IMR-90 (cell line): ENCODE measurements at regions not wholly inside any gene's neighbourhood (a gene's known extent, or its start where the extent isn't known, plus 50 kb on each side); places are given as distances from the start of the nearest gene placed in this dataset.

Experiments used
- ATAC-seq: fragments of 200-7000 bp; cut with Tn5 transposase; 2 replicates; pipeline ENCODE4 v1.9.1; 2020; ENCODE audit warnings: low read depth, mild to moderate bottlenecking, moderate library complexity
- BruUV-seq: library from RNA; stranded (reverse); fragments of 400-500 nt; replicated peaks from 2 replicates; lab custom pipeline; 2021; lab: Mats Ljungman, UMichigan
- CTCF ChIA-PET: fragments of 300-600 bp; formaldehyde crosslinking; extraction: SDS; loops from one replicate; lab custom pipeline; 2021; ENCODE audit warnings: antibody characterized with exemption; lab: Yijun Ruan, JAX
- POLR2A ChIA-PET: fragments of 300-600 bp; sonication (Branson Sonifier 250); formaldehyde crosslinking; loops from one replicate; lab custom pipeline; 2022; ENCODE audit warnings: antibody characterized with exemption; ENCODE audit not compliant: unreplicated experiment; lab: Charles Lee
- DNase-seq: peaks from one replicate; pipeline ENCODE4 v3.0.0; 2013
- H2AFZ ChIP-seq: replicated peaks from 2 replicates; pipeline ENCODE3; 2013; ENCODE audit warnings: low read length, mild to moderate bottlenecking; ENCODE audit not compliant: poor library complexity
- H2AK5ac ChIP-seq: 2 replicates; pipeline ENCODE4 v1.6.1; 2013; ENCODE audit warnings: low read depth, low read length, inconsistent platforms
- H2AK9ac ChIP-seq: replicated peaks from 2 replicates; pipeline ENCODE3; 2013; ENCODE audit warnings: mild to moderate bottlenecking, low read depth, low read length, moderate library complexity; ENCODE audit not compliant: poor library complexity
- H2BK120ac ChIP-seq: 2 replicates; pipeline ENCODE4 v1.6.1; 2013; ENCODE audit warnings: low read depth, low read length, inconsistent platforms
- H2BK15ac ChIP-seq: 3 replicates; pipeline ENCODE4 v1.6.1; 2013; ENCODE audit warnings: low read depth, low read length, inconsistent platforms
- H2BK20ac ChIP-seq: 2 replicates; pipeline ENCODE4 v1.6.1; 2013; ENCODE audit warnings: low read depth, mild to moderate bottlenecking, inconsistent platforms, low read length, moderate library complexity
- H2BK5ac ChIP-seq: 2 replicates; pipeline ENCODE4 v1.6.1; 2013; ENCODE audit warnings: mild to moderate bottlenecking, low read depth, low read length, inconsistent platforms; ENCODE audit not compliant: poor library complexity, severe bottlenecking
- H3K14ac ChIP-seq: replicated peaks from 2 replicates; pipeline ENCODE4 v1.6.1; 2013; ENCODE audit warnings: low read depth, low read length, inconsistent platforms
- H3K18ac ChIP-seq: 2 replicates; pipeline ENCODE4 v1.6.1; 2013; ENCODE audit warnings: low read depth, low read length, control low read depth
- H3K23ac ChIP-seq: 2 replicates; pipeline ENCODE4 v1.6.1; 2013; ENCODE audit warnings: low read depth, low read length, inconsistent platforms
- H3K27ac ChIP-seq: 2 replicates; pipeline ENCODE4 v1.5.1; 2013; ENCODE audit warnings: mild to moderate bottlenecking, control low read depth, low read length; ENCODE audit not compliant: insufficient read depth
- H3K27me3 ChIP-seq: 2 replicates; pipeline ENCODE4 v1.6.1; 2013; ENCODE audit warnings: low read length; ENCODE audit not compliant: control insufficient read depth, insufficient read depth
- H3K36me3 ChIP-seq: 2 replicates; pipeline ENCODE4 v1.6.1; 2013; ENCODE audit warnings: low read length, mixed read lengths; ENCODE audit not compliant: control insufficient read depth, insufficient read depth
- H3K4ac ChIP-seq: 2 replicates; pipeline ENCODE4 v1.6.1; 2013; ENCODE audit warnings: low read depth, low read length, inconsistent platforms
- H3K4me1 ChIP-seq: 2 replicates; pipeline ENCODE4 v1.6.1; 2013; ENCODE audit warnings: low read length, mixed read lengths; ENCODE audit not compliant: control insufficient read depth, insufficient read depth
- H3K4me2 ChIP-seq: 2 replicates; pipeline ENCODE4 v1.6.1; 2013; ENCODE audit warnings: low read depth, mild to moderate bottlenecking, control low read depth, low read length, moderate library complexity
- H3K4me3 ChIP-seq: 2 replicates; pipeline ENCODE4 v1.5.1; 2013; ENCODE audit warnings: low read depth, mild to moderate bottlenecking, control low read depth, low read length, moderate library complexity; ENCODE audit not compliant: insufficient read depth
- H3K56ac ChIP-seq: 2 replicates; pipeline ENCODE4 v1.6.1; 2013; ENCODE audit warnings: low read length, inconsistent platforms; ENCODE audit not compliant: insufficient read depth; ENCODE audit errors: extremely low read depth
- H3K79me1 ChIP-seq, 2 experiments: 2 replicates each; pipeline ENCODE4 v1.6.1; 2013; ENCODE audit warnings: low read length in 2 of 2, inconsistent platforms in 1 of 2, low read depth in 1 of 2
- H3K9ac ChIP-seq: 2 replicates; pipeline ENCODE4 v1.6.1; 2013; ENCODE audit warnings: low read depth, low read length, control low read depth
- H3K9me1 ChIP-seq: 2 replicates; pipeline ENCODE4 v1.6.1; 2013; ENCODE audit warnings: low read length, inconsistent platforms; ENCODE audit not compliant: insufficient read depth
- H3K9me3 ChIP-seq: 2 replicates; pipeline ENCODE4 v1.6.1; 2013; ENCODE audit warnings: low read length; ENCODE audit not compliant: control insufficient read depth, insufficient read depth
- H4K20me1 ChIP-seq: 2 replicates; pipeline ENCODE4 v1.6.1; 2013; ENCODE audit warnings: low read length, inconsistent platforms; ENCODE audit not compliant: insufficient read depth
- H4K5ac ChIP-seq: 2 replicates; pipeline ENCODE4 v1.6.1; 2013; ENCODE audit warnings: mild to moderate bottlenecking, low read depth, low read length, control low read depth
- H4K8ac ChIP-seq, 2 experiments: 2 replicates each; pipeline ENCODE4 v1.6.1; 2013; ENCODE audit warnings: low read depth in 2 of 2, low read length in 2 of 2, control low read depth in 1 of 2, inconsistent platforms in 1 of 2
- H4K91ac ChIP-seq: 2 replicates; pipeline ENCODE4 v1.6.1; 2013; ENCODE audit warnings: low read depth, low read length, inconsistent platforms; ENCODE audit not compliant: insufficient read depth
- BHLHE40 ChIP-seq: fragments of 150-350 bp; IDR thresholded peaks from 2 replicates; pipeline ENCODE4 v1.6.1; 2016; ENCODE audit warnings: mild to moderate bottlenecking, low read depth, low read length
- CEBPB ChIP-seq: IDR thresholded peaks from 2 replicates; pipeline ENCODE4 v1.6.1; 2012; ENCODE audit warnings: low read depth, low read length, improper control_type of control experiment
- FOS ChIP-seq: fragments of 150-350 bp; IDR thresholded peaks from 2 replicates; pipeline ENCODE4 v1.6.1; 2016; ENCODE audit warnings: low read depth, low read length
- MAFK ChIP-seq: IDR thresholded peaks from 2 replicates; pipeline ENCODE4 v1.6.1; 2012; ENCODE audit warnings: low read depth, low read length, improper control_type of control experiment
- MAZ ChIP-seq: IDR thresholded peaks from 2 replicates; pipeline ENCODE4 v1.6.1; 2012; ENCODE audit warnings: low read depth, mild to moderate bottlenecking, low read length, improper control_type of control experiment, moderate library complexity, borderline replicate concordance
- NFE2L2 ChIP-seq: fragments of 150-350 bp; IDR thresholded peaks from 2 replicates; pipeline ENCODE4 v1.6.1; 2016; ENCODE audit warnings: low read depth, mild to moderate bottlenecking, low read length
- POLR2A ChIP-seq: IDR thresholded peaks from 2 replicates; pipeline ENCODE4 v1.6.1; 2012; ENCODE audit warnings: mild to moderate bottlenecking, low read depth, low read length
- RAD21 ChIP-seq: IDR thresholded peaks from 2 replicates; pipeline ENCODE4 v1.6.1; 2012; ENCODE audit warnings: low read length, improper control_type of control experiment
- RCOR1 ChIP-seq: IDR thresholded peaks from 2 replicates; pipeline ENCODE4 v1.6.1; 2012; ENCODE audit warnings: mild to moderate bottlenecking, low read length, improper control_type of control experiment; ENCODE audit not compliant: insufficient replicate concordance
- RFX5 ChIP-seq: IDR thresholded peaks from 2 replicates; pipeline ENCODE4 v1.8.0; 2012; ENCODE audit warnings: low read depth, mild to moderate bottlenecking, low read length, moderate library complexity
- WGBS, 2 experiments: methylation state at CpG; one replicate each; pipeline versions ENCODE4 v1.1.5 to v1.1.7; 2013; ENCODE audit warnings: missing lambda C conversion rate in 2 of 2; ENCODE audit not compliant: insufficient read length in 1 of 2; ENCODE audit errors: extremely low coverage in 2 of 2; 5-methylcytosine and 5-hydroxymethylcytosine counted together
- dilution Hi-C: fragments of 300-500 bp; cut with HindIII; formaldehyde crosslinking; loops from one replicate; pipeline ENCODE4 v1.14.3; 2018; ENCODE audit warnings: low sequenced_read_pairs; ENCODE audit not compliant: unreplicated experiment
- in situ Hi-C: fragments of 300-500 bp; cut with MboI; formaldehyde crosslinking; loops from 3 replicates; pipeline ENCODE4 v1.14.3; 2019; ENCODE audit warnings: low sequenced_read_pairs, inconsistent platforms, mixed read lengths
- intact Hi-C: fragments of 100-400 bp; cut with micrococcal nuclease; formaldehyde crosslinking; loops from 2 replicates; pipeline ENCODE4 v1.10.0; 2022
- TF ChIP-seq, protein P1 (sequence below): conservative IDR thresholded peaks from 2 replicates; pipeline ENCODE4 v1.5.1; 2012; ENCODE audit warnings: mild to moderate bottlenecking, low read depth, low read length, improper control_type of control experiment
- TF ChIP-seq, protein P2 (sequence below): fragments of 150-350 bp; IDR thresholded peaks from 2 replicates; pipeline ENCODE4 v1.6.1; 2016; ENCODE audit warnings: low read depth, mild to moderate bottlenecking, low read length, moderate library complexity, borderline replicate concordance
- TF ChIP-seq, protein P3 (sequence below): fragments of 150-350 bp; IDR thresholded peaks from 2 replicates; pipeline ENCODE4 v1.6.1; 2017; ENCODE audit warnings: mild to moderate bottlenecking, antibody characterized with exemption, low read length, low read depth

DNA sequence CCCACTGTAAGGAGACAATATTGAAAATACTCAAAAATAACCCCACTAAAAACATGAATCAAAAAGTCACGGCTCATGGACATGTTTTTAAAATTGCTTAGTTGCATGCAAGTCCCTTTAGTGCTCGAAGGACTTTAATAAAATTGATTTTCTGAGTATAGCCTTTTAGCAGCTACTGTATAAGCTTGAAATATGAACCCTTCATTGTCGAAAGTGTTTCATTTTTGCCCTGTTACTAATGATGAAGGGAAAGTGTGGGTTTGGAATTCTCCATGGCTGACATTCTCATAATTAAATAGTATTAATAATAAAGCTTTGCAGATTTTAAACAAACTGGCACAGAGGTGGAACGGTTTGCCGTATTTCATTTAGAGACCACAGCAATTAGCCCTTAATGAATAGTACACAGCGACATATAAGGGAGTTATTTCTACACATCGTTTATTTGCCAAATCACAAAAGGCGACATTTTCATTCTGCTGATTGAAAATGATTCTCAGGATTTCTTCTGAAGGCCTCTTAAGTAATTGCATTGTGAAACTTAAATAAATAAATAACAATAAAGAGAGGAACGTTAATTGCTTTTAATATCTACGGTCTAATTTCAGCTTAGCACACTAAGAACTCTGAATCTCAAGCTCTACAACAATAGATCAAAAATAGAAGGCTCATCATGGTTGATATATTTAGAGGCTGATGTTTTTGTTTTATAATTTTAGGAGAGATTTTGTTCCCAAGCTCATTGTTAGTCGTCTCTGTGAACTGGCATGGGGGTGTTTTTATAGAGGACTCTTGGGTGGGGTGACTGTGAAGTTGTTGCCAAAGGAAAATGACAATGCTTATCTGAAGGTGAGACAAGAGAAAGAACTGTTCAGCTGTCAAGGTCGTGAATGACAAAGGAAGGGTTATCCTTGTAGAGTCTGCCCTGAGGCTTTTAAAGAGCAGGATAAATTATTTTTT, 60.6 kb downstream of the IRX6 start (continued):
- no peak for TF ChIP-seq CEBPB

DNA sequence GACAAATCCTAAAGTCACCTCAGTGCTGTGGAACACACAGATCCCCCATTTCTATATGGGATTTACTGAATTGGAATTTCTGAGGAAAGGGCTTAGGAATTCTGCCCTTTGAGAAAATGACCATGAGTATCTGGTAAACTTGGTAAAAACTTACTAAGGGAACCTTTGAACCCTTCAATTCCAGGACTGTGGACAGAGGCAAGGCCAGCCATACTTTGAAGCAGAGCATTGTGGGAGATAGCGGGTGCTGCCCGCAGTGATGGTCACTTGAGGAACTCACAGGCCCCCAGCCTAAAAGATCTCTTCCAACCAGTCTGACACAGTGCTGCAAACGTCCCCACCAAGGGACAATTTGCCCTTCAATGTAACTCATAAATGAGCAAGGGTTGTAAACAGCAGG, 61.4 kb downstream of the IRX6 start:
- intact Hi-C loops: no loop called here
- CTCF ChIA-PET: interaction anchor here (0.6 kb wide), 1 partner anchor 1109 kb away, joined by 3 read pairs; no protein-coding TSS in a partner anchor
- ATAC-seq: no peak
- TF ChIP-seq NFE2L2: no peak
- TF ChIP-seq MAFK: no peak
- TF ChIP-seq, protein P1, sequence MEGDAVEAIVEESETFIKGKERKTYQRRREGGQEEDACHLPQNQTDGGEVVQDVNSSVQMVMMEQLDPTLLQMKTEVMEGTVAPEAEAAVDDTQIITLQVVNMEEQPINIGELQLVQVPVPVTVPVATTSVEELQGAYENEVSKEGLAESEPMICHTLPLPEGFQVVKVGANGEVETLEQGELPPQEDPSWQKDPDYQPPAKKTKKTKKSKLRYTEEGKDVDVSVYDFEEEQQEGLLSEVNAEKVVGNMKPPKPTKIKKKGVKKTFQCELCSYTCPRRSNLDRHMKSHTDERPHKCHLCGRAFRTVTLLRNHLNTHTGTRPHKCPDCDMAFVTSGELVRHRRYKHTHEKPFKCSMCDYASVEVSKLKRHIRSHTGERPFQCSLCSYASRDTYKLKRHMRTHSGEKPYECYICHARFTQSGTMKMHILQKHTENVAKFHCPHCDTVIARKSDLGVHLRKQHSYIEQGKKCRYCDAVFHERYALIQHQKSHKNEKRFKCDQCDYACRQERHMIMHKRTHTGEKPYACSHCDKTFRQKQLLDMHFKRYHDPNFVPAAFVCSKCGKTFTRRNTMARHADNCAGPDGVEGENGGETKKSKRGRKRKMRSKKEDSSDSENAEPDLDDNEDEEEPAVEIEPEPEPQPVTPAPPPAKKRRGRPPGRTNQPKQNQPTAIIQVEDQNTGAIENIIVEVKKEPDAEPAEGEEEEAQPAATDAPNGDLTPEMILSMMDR: no peak
- no peak for TF ChIP-seq RAD21
- TF ChIP-seq, protein P2, sequence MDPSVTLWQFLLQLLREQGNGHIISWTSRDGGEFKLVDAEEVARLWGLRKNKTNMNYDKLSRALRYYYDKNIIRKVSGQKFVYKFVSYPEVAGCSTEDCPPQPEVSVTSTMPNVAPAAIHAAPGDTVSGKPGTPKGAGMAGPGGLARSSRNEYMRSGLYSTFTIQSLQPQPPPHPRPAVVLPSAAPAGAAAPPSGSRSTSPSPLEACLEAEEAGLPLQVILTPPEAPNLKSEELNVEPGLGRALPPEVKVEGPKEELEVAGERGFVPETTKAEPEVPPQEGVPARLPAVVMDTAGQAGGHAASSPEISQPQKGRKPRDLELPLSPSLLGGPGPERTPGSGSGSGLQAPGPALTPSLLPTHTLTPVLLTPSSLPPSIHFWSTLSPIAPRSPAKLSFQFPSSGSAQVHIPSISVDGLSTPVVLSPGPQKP: no peak
- TF ChIP-seq BHLHE40: no peak
- no peak for TF ChIP-seq RCOR1
- no peak for TF ChIP-seq MAZ
- no peak for TF ChIP-seq RFX5
- TF ChIP-seq POLR2A: no peak
- no peak for TF ChIP-seq FOS
- TF ChIP-seq, protein P3, sequence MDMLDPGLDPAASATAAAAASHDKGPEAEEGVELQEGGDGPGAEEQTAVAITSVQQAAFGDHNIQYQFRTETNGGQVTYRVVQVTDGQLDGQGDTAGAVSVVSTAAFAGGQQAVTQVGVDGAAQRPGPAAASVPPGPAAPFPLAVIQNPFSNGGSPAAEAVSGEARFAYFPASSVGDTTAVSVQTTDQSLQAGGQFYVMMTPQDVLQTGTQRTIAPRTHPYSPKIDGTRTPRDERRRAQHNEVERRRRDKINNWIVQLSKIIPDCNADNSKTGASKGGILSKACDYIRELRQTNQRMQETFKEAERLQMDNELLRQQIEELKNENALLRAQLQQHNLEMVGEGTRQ: no peak
- no peak for TF ChIP-seq CEBPB

More for the DNA sequence above, 61.4 kb downstream of the IRX6 start:
- no peak overlapping the region for H3K4me2 ChIP-seq
- no peak overlapping the region for H2AK5ac ChIP-seq
- no peak overlapping the region for H3K23ac ChIP-seq
- no peak overlapping the region for H4K91ac ChIP-seq
- H4K5ac ChIP-seq: no peak overlapping the region
- DNase-seq: no peak
- no CpG with 5 or more reads among the region's 3 CpGs for WGBS, 2 experiments
- H2BK5ac ChIP-seq: no peak overlapping the region
- H4K8ac ChIP-seq: no peak overlapping the region
- H2AFZ ChIP-seq: no peak overlapping the region
- no peak overlapping the region for H2BK15ac ChIP-seq
- H3K4me1 ChIP-seq: no peaks in the 10 kb centered on the region
- no peak overlapping the region for H2AK9ac ChIP-seq
- no peak overlapping the region for H3K4me3 ChIP-seq
- BruUV-seq: no TSS peak
- no peaks in the 10 kb centered on the region for H4K20me1 ChIP-seq
- H3K9me1 ChIP-seq: no peaks in the 10 kb centered on the region
- H3K18ac ChIP-seq: no peak overlapping the region
- H3K14ac ChIP-seq: no peak overlapping the region
- H2BK20ac ChIP-seq: no peak overlapping the region
- H2BK120ac ChIP-seq: no peak overlapping the region
- no peaks in the 10 kb centered on the region for H3K27me3 ChIP-seq
- H3K4ac ChIP-seq: no peak overlapping the region
- dilution Hi-C loops: no loop called here
- no peaks in the 10 kb centered on the region for H3K9me3 ChIP-seq
- no peaks in the 10 kb centered on the region for H3K36me3 ChIP-seq
- H3K27ac ChIP-seq: no peak overlapping the region
- POLR2A ChIA-PET: interaction anchor here (0.5 kb wide), 1 partner anchor 1849 kb away, joined by 3 read pairs; no protein-coding TSS in a partner anchor
- in situ Hi-C loops: no loop called here
- no peak overlapping the region for H3K56ac ChIP-seq
- H3K9ac ChIP-seq: no peak overlapping the region
- no peaks in the 10 kb centered on the region for H3K79me1 ChIP-seq
